ENCODE measurements at regions not wholly inside any gene's neighbourhood (a gene's known extent, or its start where the extent isn't known, plus 50 kb on each side); places are given as distances from the start of the nearest gene placed in this dataset.

DNA sequence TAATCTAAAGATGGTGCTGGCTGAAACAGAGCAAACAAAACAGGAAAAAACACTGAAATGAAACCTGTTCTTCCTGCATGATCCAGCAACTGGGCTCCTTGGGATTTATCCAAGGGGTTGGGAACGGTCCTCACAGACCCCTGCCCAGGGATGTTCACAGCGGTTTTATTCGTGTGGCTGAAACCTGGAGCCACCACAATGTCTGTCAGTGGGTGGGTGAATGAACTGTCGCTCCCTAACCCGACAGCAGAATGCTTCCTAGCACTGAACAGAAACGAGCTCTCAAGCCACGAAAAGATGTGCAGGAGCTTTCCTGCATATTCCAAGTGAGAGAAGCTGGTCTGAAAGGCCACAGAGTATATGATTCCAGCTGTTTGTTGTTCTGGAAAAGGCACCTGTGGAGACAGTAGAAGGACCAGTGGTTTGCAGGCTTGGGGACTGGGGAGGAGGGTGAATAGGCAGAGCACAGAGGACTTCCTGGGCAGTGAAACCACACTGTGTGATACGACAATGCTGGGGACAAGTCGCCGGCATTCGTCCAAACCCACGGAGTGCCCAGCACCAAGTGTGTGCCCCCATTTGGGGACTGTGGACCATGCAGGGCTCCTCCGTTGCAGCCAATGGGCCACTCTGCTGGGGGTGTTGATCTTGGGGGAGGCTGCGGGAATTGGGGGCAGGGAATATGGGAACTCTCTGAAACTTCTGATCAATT is 73.9 kb downstream of the TEX29 start:
- H3K4me1 ChIP-seq (ENCODE audit: control insufficient read depth in 1 of 2, extremely low read depth in 1 of 2, insufficient read depth in 2 of 2, low read length in 2 of 2): peaks cover 4% of the 10 kb centered on the region in 2 experiments
- Mint-ChIP-seq H3K9me3 (no peaks in the 10 kb centered on the region), H3K27ac (no peak overlapping the region), H3K27me3 (peaks cover 0 to 7% of the 10 kb centered on the region in 2 donors), H3K4me3 (no peak overlapping the region), H3K4me1 (peaks cover 4 to 5% (median 4%) of the 10 kb centered on the region in 3 donors), H3K36me3 (no peaks in the 10 kb centered on the region)
- WGBS (ENCODE audit: insufficient coverage): 60% methylated on average over 7 of the region's 14 CpGs
- peaks cover 0 to 9% of the 10 kb centered on the region in 2 experiments for H3K27me3 ChIP-seq (replicated peaks in 1 of 2; ENCODE audit: control insufficient read depth in 2 of 2, extremely low read depth in 1 of 2, insufficient read depth in 2 of 2, low read length in 1 of 2)
- H3K36me3 ChIP-seq (ENCODE audit: control insufficient read depth in 2 of 2, extremely low read depth in 1 of 2, insufficient read depth in 1 of 2, low read length in 1 of 2): no peaks in the 10 kb centered on the region
- ATAC-seq (replicated peaks in 1 of 4) (no peak), DNase-seq (no peak)
- CTCF ChIA-PET: no interaction called here
- H3K9me3 ChIP-seq: no peaks in the 10 kb centered on the region
- H3K27ac ChIP-seq (ENCODE audit: low read length): no peak overlapping the region
- POLR2A ChIA-PET: no interaction called here
- H3K4me3 ChIP-seq (ENCODE audit: control insufficient read depth in 1 of 2, extremely low read depth in 1 of 2, low read length in 1 of 2): no peak overlapping the region

DNA sequence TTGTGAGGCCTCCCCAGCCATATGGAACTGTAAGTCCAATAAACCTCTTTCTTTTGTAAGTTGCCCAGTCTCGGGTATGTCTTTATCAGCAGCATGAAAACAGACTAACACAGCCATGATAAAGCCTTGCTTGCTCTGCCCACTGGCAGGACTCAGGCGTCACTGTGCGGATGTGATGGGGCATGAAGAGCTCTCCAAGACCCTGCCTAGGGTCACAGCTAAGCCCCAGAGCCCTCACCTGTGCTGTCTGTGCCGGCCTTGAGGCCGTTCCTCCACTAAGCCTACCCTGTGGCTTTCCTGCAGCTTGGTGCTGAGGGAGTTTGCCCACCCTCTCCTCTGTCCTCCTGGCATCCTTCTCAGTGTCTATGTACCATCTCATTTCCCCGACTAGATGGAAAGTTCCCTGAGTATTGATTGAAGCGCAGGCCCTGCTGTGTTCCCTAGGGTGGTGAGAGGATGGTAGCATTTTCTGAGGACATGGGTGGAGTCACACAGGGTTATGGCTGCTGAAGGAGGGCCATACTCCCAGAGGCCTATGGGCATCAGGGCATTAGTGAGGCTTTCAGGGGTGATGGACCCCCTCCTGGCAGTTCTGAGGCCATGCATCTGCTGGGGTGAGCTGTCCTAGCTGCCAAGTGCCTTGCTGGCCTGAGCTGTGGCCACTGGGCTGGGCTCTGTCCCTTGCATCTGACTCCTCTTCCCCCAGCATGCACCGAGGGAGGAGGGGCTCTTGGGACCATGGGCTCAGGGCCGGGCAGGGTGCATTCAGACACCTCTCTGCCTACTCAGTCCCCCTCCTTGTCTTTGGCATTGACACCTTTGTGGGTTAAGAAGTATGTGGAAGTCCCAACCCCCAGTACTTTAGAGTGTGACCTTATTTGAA is 75.3 kb downstream of the TEX29 start:
- POLR2A ChIA-PET: no interaction called here
- DNase-seq (no peak), ATAC-seq (replicated peaks in 1 of 4) (no peak)
- H3K36me3 ChIP-seq (ENCODE audit: control insufficient read depth in 2 of 2, extremely low read depth in 1 of 2, insufficient read depth in 1 of 2, low read length in 1 of 2): no peaks in the 10 kb centered on the region
- H3K4me1 Mint-ChIP-seq: no peaks in the 10 kb centered on the region
- no peaks in the 10 kb centered on the region for H3K9me3 Mint-ChIP-seq
- no peak overlapping the region for H3K4me3 Mint-ChIP-seq
- no peak overlapping the region for H3K27ac ChIP-seq (ENCODE audit: low read length)
- peaks cover 0 to 4% of the 10 kb centered on the region in 2 donors for H3K27me3 Mint-ChIP-seq
- no peaks in the 10 kb centered on the region for H3K4me1 ChIP-seq (ENCODE audit: control insufficient read depth in 1 of 2, extremely low read depth in 1 of 2, insufficient read depth in 2 of 2, low read length in 2 of 2)
- no peak overlapping the region for H3K4me3 ChIP-seq (ENCODE audit: control insufficient read depth in 1 of 2, extremely low read depth in 1 of 2, low read length in 1 of 2)
- CTCF ChIA-PET: no interaction called here
- H3K27me3 ChIP-seq (replicated peaks in 1 of 2; ENCODE audit: control insufficient read depth in 2 of 2, extremely low read depth in 1 of 2, insufficient read depth in 2 of 2, low read length in 1 of 2): peaks cover 0 to 2% of the 10 kb centered on the region in 2 experiments
- H3K36me3 Mint-ChIP-seq: no peaks in the 10 kb centered on the region
- 100% methylated on average over 2 of the region's 9 CpGs for WGBS (ENCODE audit: insufficient coverage)
- H3K27ac Mint-ChIP-seq: no peak overlapping the region
- H3K9me3 ChIP-seq: no peaks in the 10 kb centered on the region

DNA sequence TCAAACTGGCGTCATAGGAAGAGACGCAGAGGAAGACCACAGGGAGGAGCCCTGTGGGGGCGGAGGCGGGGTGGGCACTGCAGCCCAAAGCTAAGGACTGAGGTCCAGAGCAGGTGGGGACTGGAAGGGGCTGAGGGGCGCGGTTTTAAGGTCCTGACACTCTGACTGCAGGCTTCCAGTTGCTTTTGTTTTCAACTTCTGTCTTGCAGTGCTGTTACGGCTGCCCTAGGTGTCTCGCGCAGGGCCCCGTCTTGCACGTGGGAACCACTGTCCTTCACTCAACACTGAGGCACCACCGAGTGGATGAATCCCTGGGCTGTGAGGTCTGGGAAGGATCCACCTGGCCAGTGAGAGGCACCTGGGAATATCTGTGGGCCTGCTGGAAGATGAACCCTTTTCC is 76.0 kb downstream of the TEX29 start:
- H3K36me3 Mint-ChIP-seq: no peaks in the 10 kb centered on the region
- no peak overlapping the region for H3K27ac ChIP-seq (ENCODE audit: low read length)
- peaks cover 0 to 2% of the 10 kb centered on the region in 2 experiments for H3K27me3 ChIP-seq (replicated peaks in 1 of 2; ENCODE audit: control insufficient read depth in 2 of 2, extremely low read depth in 1 of 2, insufficient read depth in 2 of 2, low read length in 1 of 2)
- H3K4me3 ChIP-seq (ENCODE audit: control insufficient read depth in 1 of 2, extremely low read depth in 1 of 2, low read length in 1 of 2): no peak overlapping the region
- DNase-seq (no peak), ATAC-seq (replicated peaks in 1 of 4) (no peak)
- ChIA-PET CTCF (no interaction called here), POLR2A (no interaction called here)
- no peaks in the 10 kb centered on the region for H3K36me3 ChIP-seq (ENCODE audit: control insufficient read depth in 2 of 2, extremely low read depth in 1 of 2, insufficient read depth in 1 of 2, low read length in 1 of 2)
- no peaks in the 10 kb centered on the region for H3K4me1 ChIP-seq (ENCODE audit: control insufficient read depth in 1 of 2, extremely low read depth in 1 of 2, insufficient read depth in 2 of 2, low read length in 2 of 2)
- no peaks in the 10 kb centered on the region for H3K4me1 Mint-ChIP-seq
- no peaks in the 10 kb centered on the region for H3K9me3 Mint-ChIP-seq
- no peak overlapping the region for H3K4me3 Mint-ChIP-seq
- WGBS (ENCODE audit: insufficient coverage): 91% methylated on average over 12 of the region's 12 CpGs
- no peaks in the 10 kb centered on the region for H3K9me3 ChIP-seq
- no peak overlapping the region for H3K27ac Mint-ChIP-seq
- H3K27me3 Mint-ChIP-seq: peaks cover 0 to 4% of the 10 kb centered on the region in 2 donors

DNA sequence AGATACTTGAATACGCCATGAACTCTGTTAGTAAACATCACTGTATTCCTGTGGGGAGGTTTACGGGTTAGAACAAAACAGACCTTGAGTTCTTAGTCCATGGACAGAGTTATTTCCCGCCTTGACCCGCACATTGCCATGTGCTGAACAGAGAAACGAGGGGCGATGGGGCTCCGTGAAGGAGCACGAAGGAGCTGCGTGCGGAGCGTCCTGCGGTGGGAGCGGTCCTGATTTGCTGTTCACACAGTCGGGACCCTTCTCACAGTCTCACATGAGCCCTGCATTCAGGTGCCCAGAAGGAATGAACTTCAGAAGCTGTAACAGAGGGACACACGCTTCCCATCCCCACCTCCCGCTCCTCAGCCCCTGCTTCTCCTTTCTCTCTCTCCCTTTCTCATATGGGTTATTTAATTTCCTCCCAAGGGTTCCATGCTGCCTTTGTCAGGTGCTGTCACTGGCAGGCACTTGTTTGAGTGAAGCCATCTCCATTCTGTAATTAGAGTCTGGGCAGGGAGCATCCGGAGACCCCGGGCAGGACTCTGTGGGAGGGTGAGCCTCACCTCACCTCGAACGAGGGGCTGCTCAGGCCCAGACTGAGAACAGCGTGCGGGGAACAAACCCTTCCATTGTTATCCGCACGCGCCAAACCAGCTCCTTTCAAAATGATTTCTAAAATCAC is 76.9 kb downstream of the TEX29 start:
- Histone ChIP-seq H3K27ac (ENCODE audit: low read length) (no peak overlapping the region), H3K9me3 (no peaks in the 10 kb centered on the region), H3K36me3 (ENCODE audit: control insufficient read depth in 2 of 2, extremely low read depth in 1 of 2, insufficient read depth in 1 of 2, low read length in 1 of 2) (no peaks in the 10 kb centered on the region), H3K4me1 (ENCODE audit: control insufficient read depth in 1 of 2, extremely low read depth in 1 of 2, insufficient read depth in 2 of 2, low read length in 2 of 2) (no peaks in the 10 kb centered on the region), H3K4me3 (ENCODE audit: control insufficient read depth in 1 of 2, extremely low read depth in 1 of 2, low read length in 1 of 2) (no peak overlapping the region), H3K27me3 (replicated peaks in 1 of 2; ENCODE audit: control insufficient read depth in 2 of 2, extremely low read depth in 1 of 2, insufficient read depth in 2 of 2, low read length in 1 of 2) (peaks cover 0 to 2% of the 10 kb centered on the region in 2 experiments)
- peaks cover 0 to 3% of the 10 kb centered on the region in 2 donors for H3K27me3 Mint-ChIP-seq
- no peak overlapping the region for H3K27ac Mint-ChIP-seq
- no peaks in the 10 kb centered on the region for H3K4me1 Mint-ChIP-seq
- ATAC-seq (replicated peaks in 1 of 4) (no peak), DNase-seq (no peak)
- WGBS (ENCODE audit: insufficient coverage): 98% methylated on average over 13 of the region's 25 CpGs
- H3K4me3 Mint-ChIP-seq: no peak overlapping the region
- H3K36me3 Mint-ChIP-seq: no peaks in the 10 kb centered on the region
- H3K9me3 Mint-ChIP-seq: no peaks in the 10 kb centered on the region
- CTCF ChIA-PET: no interaction called here
- POLR2A ChIA-PET: interaction anchor here in 1 of 2 donors (0.5 kb wide), 1 partner anchor 47 kb away, joined by 4 read pairs; no protein-coding TSS in a partner anchor

DNA sequence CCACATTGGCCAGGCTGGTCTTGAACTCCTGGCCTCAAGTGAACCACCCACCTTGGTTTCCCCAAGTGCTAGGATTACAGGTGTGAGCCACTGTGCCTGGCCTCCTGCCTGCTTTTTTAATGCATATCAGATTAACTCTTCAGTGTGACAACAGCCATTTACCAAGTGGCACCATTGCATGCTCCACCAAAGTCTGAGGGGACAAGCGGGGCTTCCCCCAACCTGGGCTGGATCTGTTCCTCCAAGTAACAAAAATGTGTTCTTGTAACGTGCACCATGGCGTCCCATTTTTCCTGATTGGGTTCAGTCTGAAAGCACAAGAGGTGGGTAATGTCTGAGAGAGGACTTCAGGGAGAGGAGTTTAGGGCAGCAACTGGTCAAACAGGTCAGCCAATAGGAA is 77.8 kb downstream of the TEX29 start:
- H3K27me3 Mint-ChIP-seq: no peaks in the 10 kb centered on the region
- DNase-seq: no peak

DNA sequence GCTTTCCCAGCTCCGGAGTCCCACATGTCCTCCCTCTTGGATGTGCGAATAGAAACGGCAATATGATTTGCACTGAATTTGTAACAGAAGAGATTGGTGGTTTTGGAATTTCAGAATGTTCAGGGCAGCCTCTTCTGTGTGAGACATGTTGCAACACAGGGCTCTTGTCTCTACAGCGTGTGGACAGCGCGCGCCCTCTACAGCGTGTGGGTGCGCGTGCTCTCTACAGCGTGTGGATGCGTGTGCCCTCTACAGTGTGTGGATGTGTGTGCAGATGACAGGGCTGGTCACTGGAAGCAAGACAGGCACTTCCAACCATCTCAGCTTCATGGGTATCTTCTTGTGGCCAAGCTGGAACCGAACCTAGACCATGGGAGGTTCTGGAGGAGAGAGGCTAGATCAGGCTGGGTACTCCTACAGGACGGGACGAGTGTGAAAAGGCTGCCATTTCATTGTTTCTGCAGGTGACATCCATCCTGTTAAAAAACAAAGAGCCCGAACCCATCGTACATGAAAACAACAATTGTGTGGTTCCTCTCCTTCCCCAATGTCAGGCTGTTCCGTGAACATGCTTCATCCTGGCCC is 78.4 kb downstream of the TEX29 start:
- no peaks in the 10 kb centered on the region for H3K9me3 ChIP-seq
- ChIA-PET POLR2A (no interaction called here), CTCF (no interaction called here)
- no peak for DNase-seq
- H3K36me3 ChIP-seq (ENCODE audit: control insufficient read depth in 2 of 2, extremely low read depth in 1 of 2, insufficient read depth in 1 of 2, low read length in 1 of 2): no peaks in the 10 kb centered on the region
- no peak for ATAC-seq (replicated peaks in 1 of 4)
- no peak overlapping the region for H3K4me3 ChIP-seq (ENCODE audit: control insufficient read depth in 1 of 2, extremely low read depth in 1 of 2, low read length in 1 of 2)
- H3K27me3 Mint-ChIP-seq: peaks cover 0 to 3% of the 10 kb centered on the region in 2 donors
- no peak overlapping the region for H3K27ac Mint-ChIP-seq
- H3K36me3 Mint-ChIP-seq: no peaks in the 10 kb centered on the region
- no peak overlapping the region for H3K4me3 Mint-ChIP-seq
- no peaks in the 10 kb centered on the region for H3K9me3 Mint-ChIP-seq
- no peaks in the 10 kb centered on the region for H3K4me1 ChIP-seq (ENCODE audit: control insufficient read depth in 1 of 2, extremely low read depth in 1 of 2, insufficient read depth in 2 of 2, low read length in 2 of 2)
- peaks cover 0 to 11% of the 10 kb centered on the region in 2 experiments for H3K27me3 ChIP-seq (replicated peaks in 1 of 2; ENCODE audit: control insufficient read depth in 2 of 2, extremely low read depth in 1 of 2, insufficient read depth in 2 of 2, low read length in 1 of 2)
- H3K27ac ChIP-seq (ENCODE audit: low read length): no peak overlapping the region
- H3K4me1 Mint-ChIP-seq: no peaks in the 10 kb centered on the region
- 84% methylated on average over 15 of the region's 18 CpGs for WGBS (ENCODE audit: insufficient coverage)

More for the DNA sequence above, 77.8 kb downstream of the TEX29 start:
- CTCF ChIA-PET: no interaction called here
- no peak overlapping the region for H3K27ac Mint-ChIP-seq
- Histone ChIP-seq H3K27me3 (replicated peaks in 1 of 2; ENCODE audit: control insufficient read depth in 2 of 2, extremely low read depth in 1 of 2, insufficient read depth in 2 of 2, low read length in 1 of 2) (peaks cover 0 to 7% of the 10 kb centered on the region in 2 experiments), H3K27ac (ENCODE audit: low read length) (no peak overlapping the region), H3K9me3 (no peaks in the 10 kb centered on the region), H3K36me3 (ENCODE audit: control insufficient read depth in 2 of 2, extremely low read depth in 1 of 2, insufficient read depth in 1 of 2, low read length in 1 of 2) (no peaks in the 10 kb centered on the region), H3K4me3 (ENCODE audit: control insufficient read depth in 1 of 2, extremely low read depth in 1 of 2, low read length in 1 of 2) (no peak overlapping the region), H3K4me1 (ENCODE audit: control insufficient read depth in 1 of 2, extremely low read depth in 1 of 2, insufficient read depth in 2 of 2, low read length in 2 of 2) (no peaks in the 10 kb centered on the region)
- POLR2A ChIA-PET: no interaction called here
- WGBS (ENCODE audit: insufficient coverage): 93% methylated on average over 3 of the region's 3 CpGs
- no peak overlapping the region for H3K4me3 Mint-ChIP-seq
- no peaks in the 10 kb centered on the region for H3K9me3 Mint-ChIP-seq
- H3K36me3 Mint-ChIP-seq: no peaks in the 10 kb centered on the region
- no peaks in the 10 kb centered on the region for H3K4me1 Mint-ChIP-seq
- no peak for ATAC-seq (replicated peaks in 1 of 4)
